Endothelial cell of umbilical vein (primary cell): ENCODE measurements at regions not wholly inside any gene's neighbourhood (a gene's known extent, or its start where the extent isn't known, plus 50 kb on each side); places are given as distances from the start of the nearest gene placed in this dataset.

Source experiments
- EZH2 ChIP-seq: IDR thresholded peaks from 2 replicates; pipeline ENCODE4 v1.6.1; 2012; ENCODE audit warnings: borderline replicate concordance, low read depth, mild to moderate bottlenecking, moderate library complexity, low read length, inconsistent platforms; ENCODE audit not compliant: severe bottlenecking
- JUN ChIP-seq: IDR thresholded peaks from 2 replicates; pipeline ENCODE4 v1.6.1; 2011; ENCODE audit warnings: borderline replicate concordance, low read depth; ENCODE audit not compliant: insufficient read length, insufficient read depth
- POLR2A ChIP-seq: IDR thresholded peaks from 2 replicates; pipeline ENCODE4 v1.6.1; 2012; ENCODE audit warnings: low read depth, mild to moderate bottlenecking, control low read depth, low read length
- POLR2AphosphoS5 ChIP-seq: IDR thresholded peaks from 2 replicates; pipeline ENCODE4 v1.6.1; 2012; ENCODE audit warnings: low read depth, mild to moderate bottlenecking, control low read depth, low read length, moderate library complexity; ENCODE audit not compliant: insufficient read depth
- TF ChIP-seq, protein P1 (sequence below), 2 donors: IDR thresholded peaks; 1 replicate in 1 of 2; 2 replicates in 1 of 2; pipeline ENCODE4 v1.5.1; 2011; ENCODE audit warnings: low read length in 2 of 2, mild to moderate bottlenecking in 2 of 2, moderate library complexity in 2 of 2, control low read depth in 1 of 2, inconsistent platforms in 1 of 2, low read depth in 1 of 2; ENCODE audit not compliant: insufficient read depth in 1 of 2; ENCODE audit errors: extremely low read depth in 1 of 2
- TF ChIP-seq, protein P2 (sequence below): IDR thresholded peaks from 2 replicates; pipeline ENCODE4 v1.6.1; 2011; ENCODE audit not compliant: insufficient read depth, insufficient read length

GRCh38 chr20:53712212-53712977, 118.8 kb upstream of the ZNF217 start:
- TF ChIP-seq, protein P1, sequence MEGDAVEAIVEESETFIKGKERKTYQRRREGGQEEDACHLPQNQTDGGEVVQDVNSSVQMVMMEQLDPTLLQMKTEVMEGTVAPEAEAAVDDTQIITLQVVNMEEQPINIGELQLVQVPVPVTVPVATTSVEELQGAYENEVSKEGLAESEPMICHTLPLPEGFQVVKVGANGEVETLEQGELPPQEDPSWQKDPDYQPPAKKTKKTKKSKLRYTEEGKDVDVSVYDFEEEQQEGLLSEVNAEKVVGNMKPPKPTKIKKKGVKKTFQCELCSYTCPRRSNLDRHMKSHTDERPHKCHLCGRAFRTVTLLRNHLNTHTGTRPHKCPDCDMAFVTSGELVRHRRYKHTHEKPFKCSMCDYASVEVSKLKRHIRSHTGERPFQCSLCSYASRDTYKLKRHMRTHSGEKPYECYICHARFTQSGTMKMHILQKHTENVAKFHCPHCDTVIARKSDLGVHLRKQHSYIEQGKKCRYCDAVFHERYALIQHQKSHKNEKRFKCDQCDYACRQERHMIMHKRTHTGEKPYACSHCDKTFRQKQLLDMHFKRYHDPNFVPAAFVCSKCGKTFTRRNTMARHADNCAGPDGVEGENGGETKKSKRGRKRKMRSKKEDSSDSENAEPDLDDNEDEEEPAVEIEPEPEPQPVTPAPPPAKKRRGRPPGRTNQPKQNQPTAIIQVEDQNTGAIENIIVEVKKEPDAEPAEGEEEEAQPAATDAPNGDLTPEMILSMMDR (IDR thresholded peaks at IDR 0.05; ENCODE audit: extremely low read depth in 1 of 2, insufficient read depth in 1 of 2, low read depth in 1 of 2, low read length in 2 of 2), result no peak
- TF ChIP-seq, protein P2, sequence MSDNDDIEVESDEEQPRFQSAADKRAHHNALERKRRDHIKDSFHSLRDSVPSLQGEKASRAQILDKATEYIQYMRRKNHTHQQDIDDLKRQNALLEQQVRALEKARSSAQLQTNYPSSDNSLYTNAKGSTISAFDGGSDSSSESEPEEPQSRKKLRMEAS, result no peak
- TF ChIP-seq POLR2AphosphoS5 (no peak), EZH2 (no peak), POLR2A (no peak), JUN (no peak)
